Retinal pigment epithelial cell (primary cell): ENCODE measurements at regions not wholly inside any gene's neighbourhood (a gene's known extent, or its start where the extent isn't known, plus 50 kb on each side); places are given as distances from the start of the nearest gene placed in this dataset.

ENCODE experiments used
- DNase-seq: peaks from one replicate; pipeline ENCODE4 v3.0.0-alpha.2; 2010; ENCODE audit warnings: low read depth
- H3K4me3 ChIP-seq: 2 replicates; pipeline ENCODE4 v1.5.1; 2011; ENCODE audit warnings: mild to moderate bottlenecking, low read length, control low read depth, moderate library complexity
- CTCF ChIP-seq: conservative IDR thresholded peaks from 2 replicates; pipeline ENCODE4 v1.5.1; 2011; ENCODE audit warnings: low read depth, low read length, control low read depth, inconsistent platforms

- no peak for DNase-seq
- no peak for TF ChIP-seq CTCF
- no peak overlapping the region for H3K4me3 ChIP-seq
Measured at GRCh38 chr11:98874050-98874449, 146.7 kb upstream of the CNTN5 start.

GRCh38 chr11:98895936-98896335, 124.8 kb upstream of the CNTN5 start:
- no peak for TF ChIP-seq CTCF
- no peak overlapping the region for H3K4me3 ChIP-seq
- no peak for DNase-seq

- TF ChIP-seq CTCF: no peak
- no peak for DNase-seq
- no peak overlapping the region for H3K4me3 ChIP-seq
Measured at GRCh38 chr11:98940913-98941312, 79.8 kb upstream of the CNTN5 start.

GRCh38 chr11:98944461-98944860, 76.3 kb upstream of the CNTN5 start:
- H3K4me3 ChIP-seq: no peak overlapping the region
- no peak for DNase-seq
- TF ChIP-seq CTCF: no peak

- DNase-seq: no peak
- no peak for TF ChIP-seq CTCF
- no peak overlapping the region for H3K4me3 ChIP-seq
Measured at GRCh38 chr11:98952107-98952506, 68.6 kb upstream of the CNTN5 start.

GRCh38 chr11:98955551-98955950, 65.2 kb upstream of the CNTN5 start:
- no peak overlapping the region for H3K4me3 ChIP-seq
- TF ChIP-seq CTCF: no peak
- no peak for DNase-seq

GRCh38 chr11:98964146-98964545, 56.6 kb upstream of the CNTN5 start:
- H3K4me3 ChIP-seq: no peak overlapping the region
- no peak for TF ChIP-seq CTCF
- no peak for DNase-seq
